Panc1 (cell line): ENCODE measurements at regions not wholly inside any gene's neighbourhood (a gene's known extent, or its start where the extent isn't known, plus 50 kb on each side); places are given as distances from the start of the nearest gene placed in this dataset.

Source experiments
- ATAC-seq: fragments of 200-7000 bp; cut with Tn5 transposase; 2 replicates; pipeline ENCODE4 v1.9.1; 2020; ENCODE audit warnings: mild to moderate bottlenecking, moderate library complexity
- BruUV-seq: library from RNA; stranded (reverse); fragments of 400-500 nt; replicated peaks from 2 replicates; lab custom pipeline; 2021; lab: Mats Ljungman, UMichigan
- CTCF ChIA-PET: fragments of 300-600 bp; sonication (Branson Sonifier 250); formaldehyde crosslinking; loops from one replicate; lab custom pipeline; 2022; ENCODE audit warnings: antibody characterized with exemption; lab: Charles Lee
- POLR2A ChIA-PET: fragments of 300-600 bp; sonication (Branson Sonifier 250); formaldehyde crosslinking; loops from one replicate; lab custom pipeline; 2022; ENCODE audit warnings: antibody characterized with exemption; lab: Charles Lee
- DNase-seq: peaks from one replicate; pipeline ENCODE4 v3.0.0-alpha.2; 2010; ENCODE audit warnings: low read depth, low spot score
- H3K27ac ChIP-seq: 2 replicates; pipeline ENCODE4 v1.5.1; 2011; ENCODE audit warnings: mild to moderate bottlenecking, low read length, inconsistent platforms
- H3K27me3 ChIP-seq: fragments of 200-500 bp; sonication (Bioruptor generic); 2 replicates; pipeline ENCODE4 v1.6.0; 2014; ENCODE audit warnings: low read length, inconsistent platforms; ENCODE audit not compliant: control insufficient read depth, insufficient read depth
- H3K36me3 ChIP-seq: fragments of 200-500 bp; sonication (Bioruptor generic); 2 replicates; pipeline ENCODE4 v1.5.1; 2014; ENCODE audit warnings: inconsistent platforms, mild to moderate bottlenecking, low read length, moderate library complexity; ENCODE audit not compliant: control insufficient read depth, insufficient read depth
- H3K4me1 ChIP-seq: 2 replicates; pipeline ENCODE4 v1.5.1; 2011; ENCODE audit warnings: inconsistent platforms, mild to moderate bottlenecking, low read length, moderate library complexity; ENCODE audit not compliant: control insufficient read depth, insufficient read depth
- H3K4me3 ChIP-seq, 2 experiments: 2 replicates each; pipeline ENCODE4 v1.5.1; 2011 to 2012; ENCODE audit warnings: low read depth in 2 of 2, low read length in 2 of 2, mild to moderate bottlenecking in 2 of 2, inconsistent platforms in 1 of 2, moderate library complexity in 1 of 2
- H3K9me3 ChIP-seq: fragments of 200-500 bp; sonication (Bioruptor generic); 2 replicates; pipeline ENCODE4 v1.5.1; 2014; ENCODE audit warnings: low read depth, mild to moderate bottlenecking, inconsistent platforms, low read length, moderate library complexity; ENCODE audit not compliant: control insufficient read depth, insufficient read depth
- POLR2AphosphoS5 ChIP-seq: IDR thresholded peaks from 2 replicates; pipeline ENCODE4 v1.6.1; 2012; ENCODE audit warnings: mild to moderate bottlenecking, low read depth, low read length, moderate library complexity
- SIN3A ChIP-seq: IDR thresholded peaks from 2 replicates; pipeline ENCODE4 v1.6.1; 2012; ENCODE audit warnings: low read depth, mild to moderate bottlenecking, low read length, moderate library complexity, borderline replicate concordance; ENCODE audit not compliant: insufficient read depth
- TCF7L2 ChIP-seq: IDR thresholded peaks from 2 replicates; pipeline ENCODE4 v1.6.1; 2011; ENCODE audit warnings: mild to moderate bottlenecking, low read depth, low read length, inconsistent platforms
- in situ Hi-C: cut with HindIII; loops from 2 replicates; pipeline ENCODE4 v1.10.0; 2016; ENCODE audit warnings: low sequenced_read_pairs, low pct_unique_long_range_greater_than_20kb
- intact Hi-C: fragments of 100-400 bp; cut with micrococcal nuclease; formaldehyde crosslinking; loops from one replicate; pipeline ENCODE4 v1.10.0; 2022; ENCODE audit not compliant: unreplicated experiment
- TF ChIP-seq, protein P1 (sequence below): fragments of 450-650 bp; IDR thresholded peaks from 2 replicates; pipeline ENCODE4 v1.5.1; 2017; ENCODE audit warnings: mild to moderate bottlenecking
- TF ChIP-seq, protein P2 (sequence below), 2 experiments: IDR thresholded peaks; 2 replicates each; pipeline ENCODE4 v1.6.1; 2011 to 2012; ENCODE audit warnings: low read depth in 2 of 2, control low read depth in 1 of 2, low read length in 1 of 2, mild to moderate bottlenecking in 1 of 2, moderate library complexity in 1 of 2; ENCODE audit not compliant: insufficient read depth in 1 of 2

DNA sequence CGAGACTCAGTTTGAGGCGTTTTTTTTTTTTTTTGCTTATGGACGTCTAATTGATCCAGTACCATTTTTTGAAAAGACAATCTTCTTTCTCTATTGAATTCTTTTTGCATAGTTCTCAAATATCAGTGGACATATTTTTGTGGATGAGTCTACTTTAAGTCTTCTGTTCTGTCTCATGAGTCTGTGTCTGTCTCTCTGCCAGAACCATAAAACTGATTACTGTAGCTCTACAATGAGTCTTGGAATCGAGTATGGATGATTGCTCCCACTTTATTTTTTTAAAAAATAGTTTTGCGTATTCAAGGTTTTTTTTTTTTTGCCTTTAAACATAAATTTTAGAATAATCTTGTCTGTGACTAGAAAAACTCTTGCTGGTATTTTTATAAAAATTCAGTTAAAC lies 323.5 kb downstream of the ZNF326 start:
- Histone ChIP-seq H3K4me1 (no peaks in the 10 kb centered on the region), H3K36me3 (no peaks in the 10 kb centered on the region), H3K4me3 (no peak overlapping the region), H3K27ac (no peak overlapping the region), H3K9me3 (no peaks in the 10 kb centered on the region), H3K27me3 (no peaks in the 10 kb centered on the region)
- ChIA-PET POLR2A (no interaction called here), CTCF (no interaction called here)
- TF ChIP-seq, protein P1, sequence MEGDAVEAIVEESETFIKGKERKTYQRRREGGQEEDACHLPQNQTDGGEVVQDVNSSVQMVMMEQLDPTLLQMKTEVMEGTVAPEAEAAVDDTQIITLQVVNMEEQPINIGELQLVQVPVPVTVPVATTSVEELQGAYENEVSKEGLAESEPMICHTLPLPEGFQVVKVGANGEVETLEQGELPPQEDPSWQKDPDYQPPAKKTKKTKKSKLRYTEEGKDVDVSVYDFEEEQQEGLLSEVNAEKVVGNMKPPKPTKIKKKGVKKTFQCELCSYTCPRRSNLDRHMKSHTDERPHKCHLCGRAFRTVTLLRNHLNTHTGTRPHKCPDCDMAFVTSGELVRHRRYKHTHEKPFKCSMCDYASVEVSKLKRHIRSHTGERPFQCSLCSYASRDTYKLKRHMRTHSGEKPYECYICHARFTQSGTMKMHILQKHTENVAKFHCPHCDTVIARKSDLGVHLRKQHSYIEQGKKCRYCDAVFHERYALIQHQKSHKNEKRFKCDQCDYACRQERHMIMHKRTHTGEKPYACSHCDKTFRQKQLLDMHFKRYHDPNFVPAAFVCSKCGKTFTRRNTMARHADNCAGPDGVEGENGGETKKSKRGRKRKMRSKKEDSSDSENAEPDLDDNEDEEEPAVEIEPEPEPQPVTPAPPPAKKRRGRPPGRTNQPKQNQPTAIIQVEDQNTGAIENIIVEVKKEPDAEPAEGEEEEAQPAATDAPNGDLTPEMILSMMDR = no peak
- TF ChIP-seq POLR2AphosphoS5 = no peak
- no peak for TF ChIP-seq SIN3A
- TF ChIP-seq TCF7L2 = no peak
- TF ChIP-seq, protein P2, sequence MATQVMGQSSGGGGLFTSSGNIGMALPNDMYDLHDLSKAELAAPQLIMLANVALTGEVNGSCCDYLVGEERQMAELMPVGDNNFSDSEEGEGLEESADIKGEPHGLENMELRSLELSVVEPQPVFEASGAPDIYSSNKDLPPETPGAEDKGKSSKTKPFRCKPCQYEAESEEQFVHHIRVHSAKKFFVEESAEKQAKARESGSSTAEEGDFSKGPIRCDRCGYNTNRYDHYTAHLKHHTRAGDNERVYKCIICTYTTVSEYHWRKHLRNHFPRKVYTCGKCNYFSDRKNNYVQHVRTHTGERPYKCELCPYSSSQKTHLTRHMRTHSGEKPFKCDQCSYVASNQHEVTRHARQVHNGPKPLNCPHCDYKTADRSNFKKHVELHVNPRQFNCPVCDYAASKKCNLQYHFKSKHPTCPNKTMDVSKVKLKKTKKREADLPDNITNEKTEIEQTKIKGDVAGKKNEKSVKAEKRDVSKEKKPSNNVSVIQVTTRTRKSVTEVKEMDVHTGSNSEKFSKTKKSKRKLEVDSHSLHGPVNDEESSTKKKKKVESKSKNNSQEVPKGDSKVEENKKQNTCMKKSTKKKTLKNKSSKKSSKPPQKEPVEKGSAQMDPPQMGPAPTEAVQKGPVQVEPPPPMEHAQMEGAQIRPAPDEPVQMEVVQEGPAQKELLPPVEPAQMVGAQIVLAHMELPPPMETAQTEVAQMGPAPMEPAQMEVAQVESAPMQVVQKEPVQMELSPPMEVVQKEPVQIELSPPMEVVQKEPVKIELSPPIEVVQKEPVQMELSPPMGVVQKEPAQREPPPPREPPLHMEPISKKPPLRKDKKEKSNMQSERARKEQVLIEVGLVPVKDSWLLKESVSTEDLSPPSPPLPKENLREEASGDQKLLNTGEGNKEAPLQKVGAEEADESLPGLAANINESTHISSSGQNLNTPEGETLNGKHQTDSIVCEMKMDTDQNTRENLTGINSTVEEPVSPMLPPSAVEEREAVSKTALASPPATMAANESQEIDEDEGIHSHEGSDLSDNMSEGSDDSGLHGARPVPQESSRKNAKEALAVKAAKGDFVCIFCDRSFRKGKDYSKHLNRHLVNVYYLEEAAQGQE (IDR thresholded peaks at IDR 0.05; ENCODE audit: insufficient read depth in 1 of 2, low read depth in 2 of 2, low read length in 1 of 2) = no peak
- BruUV-seq = no TSS peak
- in situ Hi-C loops = no loop called here
- ATAC-seq (no peak), DNase-seq (no peak)
- intact Hi-C loops = no loop called here

DNA sequence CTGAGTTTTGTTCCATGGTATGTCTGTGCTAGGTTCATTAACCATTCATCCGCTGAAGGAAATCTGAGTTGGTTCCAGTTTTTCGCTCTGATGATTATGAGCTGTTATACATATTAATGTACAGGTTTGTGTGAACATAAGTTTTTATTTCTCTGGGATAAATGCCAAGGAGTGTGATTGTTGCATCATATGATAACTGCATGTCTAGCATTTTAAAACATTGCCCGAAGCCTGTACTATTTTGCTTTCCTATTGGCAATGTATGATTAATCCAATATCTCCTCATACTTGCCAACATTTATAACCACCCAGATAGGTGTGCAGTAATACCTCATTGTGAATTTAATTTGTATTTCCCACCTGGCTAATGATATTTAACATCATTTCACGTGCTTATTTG lies 322.7 kb downstream of the ZNF326 start:
- in situ Hi-C loops = no loop called here
- H3K4me1 ChIP-seq = no peaks in the 10 kb centered on the region
- ChIA-PET CTCF (no interaction called here), POLR2A (no interaction called here)
- H3K9me3 ChIP-seq = no peaks in the 10 kb centered on the region
- no peak for TF ChIP-seq TCF7L2
- TF ChIP-seq SIN3A = no peak
- TF ChIP-seq POLR2AphosphoS5 = no peak
- TF ChIP-seq, protein P1 = no peak
- TF ChIP-seq, protein P2 (IDR thresholded peaks at IDR 0.05; ENCODE audit: insufficient read depth in 1 of 2, low read depth in 2 of 2, low read length in 1 of 2) = no peak
- intact Hi-C loops = no loop called here
- no peaks in the 10 kb centered on the region for H3K36me3 ChIP-seq
- H3K27ac ChIP-seq = no peak overlapping the region
- H3K4me3 ChIP-seq = no peak overlapping the region
- BruUV-seq = no TSS peak
- DNase-seq (no peak), ATAC-seq (no peak)
- no peaks in the 10 kb centered on the region for H3K27me3 ChIP-seq
